ENCODE measurements at regions not wholly inside any gene's neighbourhood (a gene's known extent, or its start where the extent isn't known, plus 50 kb on each side); places are given as distances from the start of the nearest gene placed in this dataset.

- no peak for TF ChIP-seq CTCF (IDR thresholded peaks at IDR 0.05; ENCODE audit: low read length)
- TF ChIP-seq EZH2phosphoT487 (IDR thresholded peaks at IDR 0.05; ENCODE audit: low read length): no peak
- TF ChIP-seq EZH2 (optimal IDR thresholded peaks at IDR 0.05; ENCODE audit: low read depth, low read length): no peak
Observed at GRCh38 chrX:106467943-106468342, 143.8 kb upstream of the RADX start.

Data from MM.1S (cell line).